ENCODE measurements at regions not wholly inside any gene's neighbourhood (a gene's known extent, or its start where the extent isn't known, plus 50 kb on each side); places are given as distances from the start of the nearest gene placed in this dataset.

DNA sequence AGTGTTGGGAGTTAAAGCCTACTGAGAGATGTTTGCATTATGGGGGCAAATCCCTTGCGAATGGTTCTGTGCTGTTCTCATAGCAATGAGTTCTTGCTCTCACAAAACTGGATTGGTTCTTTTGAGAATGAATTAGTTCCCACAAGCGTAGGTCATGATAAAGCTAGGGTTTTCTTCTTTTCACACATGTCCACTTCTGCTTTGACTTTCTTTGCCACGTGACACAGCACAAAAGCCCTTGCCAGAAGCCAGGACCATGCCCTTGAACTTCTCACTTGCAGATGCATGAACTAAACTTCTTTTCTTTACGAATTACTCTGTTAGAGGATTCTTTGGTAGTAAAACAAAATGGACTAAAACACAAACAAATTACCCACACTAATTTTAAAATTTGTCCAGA is 922.8 kb downstream of the EPHA7 start:
- ChIA-PET POLR2A (ENCODE audit: low non-redundant PET) (no interaction called here), CTCF (interaction anchor here (0.6 kb wide), 1 partner anchor 33 kb away, joined by 4 read pairs; no protein-coding TSS in a partner anchor)
- H3K27ac ChIP-seq: no peak overlapping the region
- no peak for DNase-seq (ENCODE audit: low spot score)
- TF ChIP-seq, protein P1, sequence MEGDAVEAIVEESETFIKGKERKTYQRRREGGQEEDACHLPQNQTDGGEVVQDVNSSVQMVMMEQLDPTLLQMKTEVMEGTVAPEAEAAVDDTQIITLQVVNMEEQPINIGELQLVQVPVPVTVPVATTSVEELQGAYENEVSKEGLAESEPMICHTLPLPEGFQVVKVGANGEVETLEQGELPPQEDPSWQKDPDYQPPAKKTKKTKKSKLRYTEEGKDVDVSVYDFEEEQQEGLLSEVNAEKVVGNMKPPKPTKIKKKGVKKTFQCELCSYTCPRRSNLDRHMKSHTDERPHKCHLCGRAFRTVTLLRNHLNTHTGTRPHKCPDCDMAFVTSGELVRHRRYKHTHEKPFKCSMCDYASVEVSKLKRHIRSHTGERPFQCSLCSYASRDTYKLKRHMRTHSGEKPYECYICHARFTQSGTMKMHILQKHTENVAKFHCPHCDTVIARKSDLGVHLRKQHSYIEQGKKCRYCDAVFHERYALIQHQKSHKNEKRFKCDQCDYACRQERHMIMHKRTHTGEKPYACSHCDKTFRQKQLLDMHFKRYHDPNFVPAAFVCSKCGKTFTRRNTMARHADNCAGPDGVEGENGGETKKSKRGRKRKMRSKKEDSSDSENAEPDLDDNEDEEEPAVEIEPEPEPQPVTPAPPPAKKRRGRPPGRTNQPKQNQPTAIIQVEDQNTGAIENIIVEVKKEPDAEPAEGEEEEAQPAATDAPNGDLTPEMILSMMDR (conservative IDR thresholded peaks at IDR 0.05; ENCODE audit: low read depth): no peak

DNA sequence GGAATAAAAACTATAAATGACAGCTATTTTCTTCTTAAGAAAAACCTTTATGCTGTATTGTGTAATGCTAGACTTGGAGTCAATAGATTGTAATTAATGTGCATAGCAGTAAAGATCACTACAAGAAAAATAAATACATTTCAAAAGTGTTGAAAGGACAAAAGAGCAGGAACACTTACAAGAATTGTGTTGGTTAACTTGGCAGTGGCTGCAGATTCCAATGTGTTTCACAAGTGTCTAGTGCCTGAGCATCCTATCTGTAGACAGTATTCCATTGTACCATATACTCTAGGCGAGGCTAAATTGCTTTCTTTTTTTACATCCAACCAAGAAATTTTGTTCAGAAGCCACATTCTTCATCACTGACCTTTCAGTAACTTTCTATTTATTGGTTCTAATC is 924.1 kb downstream of the EPHA7 start:
- ChIA-PET POLR2A (ENCODE audit: low non-redundant PET) (no interaction called here), CTCF (no interaction called here)
- H3K27ac ChIP-seq: no peak overlapping the region
- no peak for DNase-seq (ENCODE audit: low spot score)
- TF ChIP-seq, protein P1 (conservative IDR thresholded peaks at IDR 0.05; ENCODE audit: low read depth): no peak

GRCh38 chr6:92485487-92485886 is 933.9 kb downstream of the EPHA7 start:
- POLR2A ChIA-PET (ENCODE audit: low non-redundant PET): no interaction called here
- TF ChIP-seq, protein P1 (conservative IDR thresholded peaks at IDR 0.05; ENCODE audit: low read depth): no peak
- no peak for DNase-seq (ENCODE audit: low spot score)
- no peak overlapping the region for H3K27ac ChIP-seq
- CTCF ChIA-PET: no interaction called here

GRCh38 chr6:92479831-92480230 is 939.5 kb downstream of the EPHA7 start:
- ChIA-PET POLR2A (ENCODE audit: low non-redundant PET) (no interaction called here), CTCF (no interaction called here)
- TF ChIP-seq, protein P1 (conservative IDR thresholded peaks at IDR 0.05; ENCODE audit: low read depth): no peak
- DNase-seq (ENCODE audit: low spot score): no peak
- H3K27ac ChIP-seq: no peak overlapping the region

GRCh38 chr6:92473056-92473455 is 946.3 kb downstream of the EPHA7 start:
- DNase-seq (ENCODE audit: low spot score): no peak
- TF ChIP-seq, protein P1 (conservative IDR thresholded peaks at IDR 0.05; ENCODE audit: low read depth): no peak
- CTCF ChIA-PET: no interaction called here
- no peak overlapping the region for H3K27ac ChIP-seq
- POLR2A ChIA-PET (ENCODE audit: low non-redundant PET): no interaction called here

DNA sequence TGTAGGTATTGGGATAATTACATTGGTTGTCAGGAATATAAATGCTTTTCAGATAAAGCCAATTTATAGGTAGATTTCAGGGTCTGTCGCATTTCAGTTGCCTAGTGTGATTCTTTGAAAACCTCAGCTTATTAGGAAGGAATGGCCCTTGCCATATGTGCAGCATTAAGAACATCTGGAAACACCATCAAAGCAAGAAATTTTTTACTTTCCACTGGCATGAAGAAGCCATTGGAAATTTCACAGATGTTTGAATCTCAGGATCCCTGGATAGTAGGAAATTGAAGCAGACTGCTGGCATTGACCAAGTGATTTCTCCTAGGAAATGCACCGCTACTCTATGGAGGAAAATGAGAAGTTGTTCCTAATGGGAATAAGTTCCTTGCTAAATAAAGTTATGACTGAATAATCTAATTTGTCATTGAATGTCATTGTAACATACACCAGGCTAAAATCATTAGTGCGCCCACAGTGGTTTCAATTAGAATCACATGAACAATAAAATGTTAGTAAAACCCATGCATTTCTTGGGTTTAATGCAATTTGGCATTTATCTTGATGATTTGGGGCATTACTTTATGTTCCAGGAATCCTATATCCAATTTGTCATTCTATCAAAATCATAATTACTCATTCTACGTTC is 950.1 kb downstream of the EPHA7 start:
- TF ChIP-seq, protein P1 (conservative IDR thresholded peaks at IDR 0.05; ENCODE audit: low read depth): no peak
- POLR2A ChIA-PET (ENCODE audit: low non-redundant PET): no interaction called here
- DNase-seq (ENCODE audit: low spot score): no peak

More for the DNA sequence above, 950.1 kb downstream of the EPHA7 start:
- CTCF ChIA-PET: interaction anchor here (1.1 kb wide), 1 partner anchor 9 kb away, joined by 3 read pairs; no protein-coding TSS in a partner anchor
- H3K27ac ChIP-seq: no peak overlapping the region
